SJSA1 (cell line): ENCODE measurements at regions not wholly inside any gene's neighbourhood (a gene's known extent, or its start where the extent isn't known, plus 50 kb on each side); places are given as distances from the start of the nearest gene placed in this dataset.

ENCODE experiments used
- DNase-seq, 2 experiments: peaks; one replicate each; pipeline ENCODE4 v3.0.0-alpha.2; 2015 to 2020; ENCODE audit warnings: low spot score in 2 of 2, low read depth in 1 of 2
- H3K27ac ChIP-seq: fragments of 250-450 bp; sonication (Bioruptor Pico); 2 replicates; pipeline ENCODE4 v1.5.1; 2020; ENCODE audit warnings: mild to moderate bottlenecking, moderate library complexity
- H3K27me3 ChIP-seq: fragments of 250-450 bp; sonication (Bioruptor Pico); replicated peaks from 2 replicates; pipeline ENCODE4 v1.5.1; 2020; ENCODE audit warnings: mild to moderate bottlenecking, moderate library complexity
- H3K36me3 ChIP-seq: fragments of 250-450 bp; sonication (Bioruptor Pico); 2 replicates; pipeline ENCODE4 v1.5.1; 2020; ENCODE audit warnings: mild to moderate bottlenecking
- H3K4me1 ChIP-seq: fragments of 250-450 bp; sonication (Bioruptor Pico); replicated peaks from 2 replicates; pipeline ENCODE4 v1.6.1; 2021; ENCODE audit warnings: mild to moderate bottlenecking
- H3K4me3 ChIP-seq: fragments of 250-450 bp; sonication (Bioruptor Pico); 2 replicates; pipeline ENCODE4 v1.5.1; 2020; ENCODE audit warnings: mild to moderate bottlenecking
- H3K9me3 ChIP-seq: fragments of 250-450 bp; sonication (Bioruptor Pico); replicated peaks from 2 replicates; pipeline ENCODE4 v1.5.1; 2020; ENCODE audit warnings: mild to moderate bottlenecking

- Histone ChIP-seq H3K9me3 (no peaks in the 10 kb centered on the region), H3K4me1 (peaks cover 40% of the 10 kb centered on the region), H3K27me3 (no peaks in the 10 kb centered on the region), H3K4me3 (no peak overlapping the region), H3K36me3 (no peaks in the 10 kb centered on the region), H3K27ac (peak overlapping the region; percentile 79)
- DNase-seq, result peak; percentile 58
Measured at GRCh38 chr10:21314906-21315644, 210.4 kb downstream of the SKIDA1 start.

GRCh38 chr10:21314111-21314626, 211.3 kb downstream of the SKIDA1 start:
- Histone ChIP-seq H3K27ac (peak overlapping the region; percentile 79), H3K4me3 (no peak overlapping the region), H3K4me1 (peaks cover 40% of the 10 kb centered on the region), H3K36me3 (no peaks in the 10 kb centered on the region), H3K27me3 (no peaks in the 10 kb centered on the region), H3K9me3 (no peaks in the 10 kb centered on the region)
- peak; percentile 41 to 57 for DNase-seq

DNA sequence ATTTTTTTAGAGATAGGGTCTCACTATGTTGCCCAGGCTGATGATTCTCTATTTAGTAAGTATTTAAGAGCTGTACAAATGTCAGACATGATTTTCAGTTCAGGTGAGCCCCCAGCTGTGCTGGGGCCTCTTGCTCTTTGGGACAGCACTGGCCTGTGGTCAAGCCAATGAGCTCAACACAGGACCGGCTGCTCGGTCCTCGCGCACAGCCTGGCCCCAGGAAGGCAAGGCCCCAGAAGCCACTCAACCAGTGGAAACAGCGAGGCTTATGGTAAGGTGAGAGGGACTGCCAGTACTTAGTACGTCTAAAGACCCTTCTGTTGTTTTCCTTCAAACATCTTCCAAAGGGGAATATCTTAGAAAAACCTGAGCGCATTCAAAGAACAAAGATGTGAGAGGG, 211.8 kb downstream of the SKIDA1 start:
- Histone ChIP-seq H3K4me3 (no peak overlapping the region), H3K9me3 (no peaks in the 10 kb centered on the region), H3K27ac (peak overlapping the region; percentile 79; the same call in 1 of the 2 replicates), H3K27me3 (no peaks in the 10 kb centered on the region), H3K36me3 (no peaks in the 10 kb centered on the region), H3K4me1 (peaks cover 38% of the 10 kb centered on the region)
- no peak for DNase-seq

GRCh38 chr10:21311426-21311825, 214.1 kb downstream of the SKIDA1 start:
- H3K4me1 ChIP-seq, result peaks cover 28% of the 10 kb centered on the region
- H3K36me3 ChIP-seq, result no peaks in the 10 kb centered on the region
- DNase-seq, result no peak
- no peak overlapping the region for H3K27ac ChIP-seq
- H3K9me3 ChIP-seq, result no peaks in the 10 kb centered on the region
- no peaks in the 10 kb centered on the region for H3K27me3 ChIP-seq
- no peak overlapping the region for H3K4me3 ChIP-seq

GRCh38 chr10:21309427-21309826, 216.1 kb downstream of the SKIDA1 start:
- Histone ChIP-seq H3K27ac (no peak overlapping the region), H3K9me3 (no peaks in the 10 kb centered on the region), H3K36me3 (no peaks in the 10 kb centered on the region), H3K4me1 (peaks cover 10% of the 10 kb centered on the region), H3K27me3 (no peaks in the 10 kb centered on the region), H3K4me3 (no peak overlapping the region)
- no peak for DNase-seq

- H3K27me3 ChIP-seq, result no peaks in the 10 kb centered on the region
- H3K9me3 ChIP-seq, result no peaks in the 10 kb centered on the region
- H3K4me1 ChIP-seq, result peaks cover 10% of the 10 kb centered on the region
- H3K4me3 ChIP-seq, result no peak overlapping the region
- H3K27ac ChIP-seq, result no peak overlapping the region
- no peak for DNase-seq
- no peaks in the 10 kb centered on the region for H3K36me3 ChIP-seq
Measured at GRCh38 chr10:21308946-21309345, 216.5 kb downstream of the SKIDA1 start.

DNA sequence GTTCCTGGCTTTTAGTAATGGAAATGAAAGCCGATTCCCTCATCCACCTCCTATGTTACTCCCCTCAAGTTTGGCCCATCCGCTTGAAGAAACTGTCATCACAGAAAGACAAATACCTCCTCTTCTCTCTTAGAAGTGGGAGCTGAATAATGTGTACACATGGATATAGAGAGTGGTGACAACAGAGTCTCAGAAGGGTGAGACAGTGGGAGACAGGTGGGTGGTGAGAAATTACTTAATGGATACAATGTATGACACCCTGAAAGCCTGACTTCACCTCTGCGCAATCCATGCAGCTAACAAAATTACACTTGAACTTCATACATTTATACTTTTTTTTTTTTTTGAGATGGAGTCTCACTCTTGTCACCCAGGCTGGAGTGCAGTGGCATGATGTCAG, 217.5 kb downstream of the SKIDA1 start:
- DNase-seq, result no peak
- Histone ChIP-seq H3K27ac (no peak overlapping the region), H3K36me3 (no peaks in the 10 kb centered on the region), H3K27me3 (no peaks in the 10 kb centered on the region), H3K4me1 (peaks cover 7% of the 10 kb centered on the region), H3K4me3 (no peak overlapping the region), H3K9me3 (no peaks in the 10 kb centered on the region)

GRCh38 chr10:21304608-21305007, 220.9 kb downstream of the SKIDA1 start:
- no peak for DNase-seq
- Histone ChIP-seq H3K4me1 (peaks cover 7% of the 10 kb centered on the region), H3K36me3 (no peaks in the 10 kb centered on the region), H3K4me3 (no peak overlapping the region), H3K27ac (no peak overlapping the region), H3K27me3 (no peaks in the 10 kb centered on the region), H3K9me3 (no peaks in the 10 kb centered on the region)

- Histone ChIP-seq H3K27ac (no peak overlapping the region), H3K4me1 (peaks cover 7% of the 10 kb centered on the region), H3K4me3 (no peak overlapping the region), H3K36me3 (no peaks in the 10 kb centered on the region), H3K27me3 (no peaks in the 10 kb centered on the region), H3K9me3 (no peaks in the 10 kb centered on the region)
- no peak for DNase-seq
Measured at GRCh38 chr10:21304198-21304597, 221.3 kb downstream of the SKIDA1 start.

DNA sequence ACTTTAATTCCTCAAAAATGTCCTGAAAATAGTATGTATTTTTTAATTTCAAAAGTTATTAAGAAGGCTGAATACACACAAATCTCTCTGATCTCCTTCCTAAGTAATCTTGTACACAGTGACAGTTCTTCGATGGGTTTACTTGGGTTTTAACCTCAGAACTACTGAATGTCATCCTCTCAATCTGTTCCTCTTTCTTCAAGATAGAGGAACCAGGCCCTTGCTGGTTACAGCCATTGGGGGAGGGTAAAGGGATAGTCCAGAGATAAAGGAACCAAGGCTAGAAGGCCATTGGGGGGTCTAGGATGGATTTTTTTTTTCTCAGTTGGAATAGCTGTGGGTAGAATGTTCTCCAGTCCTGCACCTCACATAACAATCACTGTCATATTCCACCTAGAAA, 224.9 kb downstream of the SKIDA1 start:
- no peaks in the 10 kb centered on the region for H3K9me3 ChIP-seq
- H3K27ac ChIP-seq, result no peak overlapping the region
- no peak for DNase-seq
- H3K4me1 ChIP-seq, result peaks cover 7% of the 10 kb centered on the region
- H3K27me3 ChIP-seq, result no peaks in the 10 kb centered on the region
- H3K4me3 ChIP-seq, result no peak overlapping the region
- no peaks in the 10 kb centered on the region for H3K36me3 ChIP-seq

DNA sequence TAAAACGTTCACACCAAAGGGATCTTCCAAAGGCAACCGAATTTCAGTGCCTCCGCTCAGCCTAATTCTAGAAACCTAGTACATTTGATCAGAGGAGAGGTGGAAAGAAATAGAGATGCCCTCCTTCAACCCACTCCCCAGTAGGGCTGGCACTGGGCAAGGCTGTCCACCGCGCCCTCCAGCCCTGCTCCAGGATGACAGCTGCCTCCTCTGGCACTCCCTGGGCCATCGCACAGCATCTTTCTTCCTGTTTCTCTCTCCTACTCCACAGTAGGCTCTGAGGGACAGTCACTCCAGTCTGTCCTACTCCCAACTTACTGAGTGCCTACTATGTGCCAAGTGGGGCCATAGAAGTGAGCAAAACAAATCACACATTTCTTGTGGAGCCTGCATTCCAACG, 226.2 kb downstream of the SKIDA1 start:
- peaks cover 8% of the 10 kb centered on the region for H3K4me1 ChIP-seq
- H3K9me3 ChIP-seq, result no peaks in the 10 kb centered on the region
- no peaks in the 10 kb centered on the region for H3K36me3 ChIP-seq
- H3K4me3 ChIP-seq, result no peak overlapping the region
- H3K27me3 ChIP-seq, result no peaks in the 10 kb centered on the region
- DNase-seq, result no peak
- H3K27ac ChIP-seq, result no peak overlapping the region

- Histone ChIP-seq H3K36me3 (no peaks in the 10 kb centered on the region), H3K27me3 (no peaks in the 10 kb centered on the region), H3K27ac (no peak overlapping the region), H3K4me3 (no peak overlapping the region), H3K4me1 (peaks cover 9% of the 10 kb centered on the region), H3K9me3 (no peaks in the 10 kb centered on the region)
- no peak for DNase-seq
Measured at GRCh38 chr10:21298701-21299100, 226.8 kb downstream of the SKIDA1 start.

GRCh38 chr10:21297603-21298383, 227.7 kb downstream of the SKIDA1 start:
- Histone ChIP-seq H3K36me3 (no peaks in the 10 kb centered on the region), H3K4me3 (no peak overlapping the region), H3K9me3 (no peaks in the 10 kb centered on the region), H3K27me3 (no peaks in the 10 kb centered on the region), H3K4me1 (peaks cover 12% of the 10 kb centered on the region), H3K27ac (no peak overlapping the region)
- DNase-seq, result no peak
